ENCODE measurements at regions not wholly inside any gene's neighbourhood (a gene's known extent, or its start where the extent isn't known, plus 50 kb on each side); places are given as distances from the start of the nearest gene placed in this dataset.

DNA sequence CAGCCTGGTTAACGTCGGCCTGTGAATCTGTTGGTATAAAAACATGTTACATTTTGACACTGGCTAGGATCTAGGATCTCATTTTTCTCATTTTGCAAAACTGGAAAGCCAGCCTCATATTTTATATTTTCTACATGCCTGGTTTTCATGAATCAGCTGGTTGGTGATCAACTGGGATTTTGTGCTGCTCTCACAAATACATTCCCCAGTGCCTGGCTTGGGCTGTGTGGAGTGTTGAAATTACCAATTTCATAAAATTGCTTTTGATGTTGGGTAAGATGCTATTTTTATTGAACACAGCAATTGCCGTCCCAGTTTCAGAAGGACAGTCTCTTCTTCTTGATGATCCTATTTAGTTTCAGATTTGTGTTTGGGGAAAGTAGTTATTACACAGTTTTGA, 604.3 kb downstream of the TAFA4 start:
- Histone ChIP-seq H3K9me3 (ENCODE audit: low read depth) (no peaks in the 10 kb centered on the region), H3K27me3 (no peaks in the 10 kb centered on the region), H3K4me3 (no peak overlapping the region), H3K4me1 (ENCODE audit: low read depth) (no peaks in the 10 kb centered on the region), H3K36me3 (no peaks in the 10 kb centered on the region), H3K27ac (no peak overlapping the region)
- DNase-seq (ENCODE audit: low read depth in 1 of 2, low spot score in 1 of 2) = no peak
- TF ChIP-seq CTCF (IDR thresholded peaks at IDR 0.05; ENCODE audit: low read depth, low read length) = no peak

GRCh38 chr3:68315964-68316363, 616.4 kb downstream of the TAFA4 start:
- Histone ChIP-seq H3K27ac (no peak overlapping the region), H3K9me3 (ENCODE audit: low read depth) (no peaks in the 10 kb centered on the region), H3K36me3 (no peaks in the 10 kb centered on the region), H3K4me1 (ENCODE audit: low read depth) (no peaks in the 10 kb centered on the region), H3K4me3 (no peak overlapping the region), H3K27me3 (no peaks in the 10 kb centered on the region)
- no peak for TF ChIP-seq CTCF (IDR thresholded peaks at IDR 0.05; ENCODE audit: low read depth, low read length)
- DNase-seq (ENCODE audit: low read depth in 1 of 2, low spot score in 1 of 2) = no peak

GRCh38 chr3:68315546-68315945, 616.8 kb downstream of the TAFA4 start:
- Histone ChIP-seq H3K27ac (no peak overlapping the region), H3K4me3 (no peak overlapping the region), H3K4me1 (ENCODE audit: low read depth) (no peaks in the 10 kb centered on the region), H3K36me3 (no peaks in the 10 kb centered on the region), H3K9me3 (ENCODE audit: low read depth) (no peaks in the 10 kb centered on the region), H3K27me3 (no peaks in the 10 kb centered on the region)
- DNase-seq (ENCODE audit: low read depth in 1 of 2, low spot score in 1 of 2) = no peak
- no peak for TF ChIP-seq CTCF (IDR thresholded peaks at IDR 0.05; ENCODE audit: low read depth, low read length)

DNA sequence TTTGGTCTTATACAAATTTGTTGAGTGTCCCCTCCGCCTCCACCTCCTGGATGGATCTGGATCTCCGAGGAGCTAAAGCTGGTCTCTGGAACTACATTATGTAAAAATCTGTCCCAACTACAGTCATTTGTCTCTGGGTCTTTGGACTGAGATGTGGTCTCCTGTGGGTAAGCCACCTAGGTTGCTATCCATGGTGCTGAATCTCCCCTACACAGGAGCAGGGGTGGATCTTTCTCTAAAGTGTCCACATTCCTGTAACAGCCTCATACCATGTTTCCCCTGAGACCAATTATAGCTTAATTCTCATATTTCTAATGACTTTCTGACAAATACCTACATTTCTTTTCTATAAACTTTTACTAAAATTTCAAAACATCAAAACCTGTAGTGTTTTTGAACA, 625.8 kb downstream of the TAFA4 start:
- peak in 1 of 2 donors; percentile 90 for DNase-seq (ENCODE audit: low read depth in 1 of 2, low spot score in 1 of 2)
- Histone ChIP-seq H3K4me3 (no peak overlapping the region), H3K36me3 (no peaks in the 10 kb centered on the region), H3K4me1 (ENCODE audit: low read depth) (no peaks in the 10 kb centered on the region), H3K27ac (no peak overlapping the region), H3K9me3 (ENCODE audit: low read depth) (no peaks in the 10 kb centered on the region), H3K27me3 (no peaks in the 10 kb centered on the region)
- TF ChIP-seq CTCF (IDR thresholded peaks at IDR 0.05; ENCODE audit: low read depth, low read length) = no peak

DNA sequence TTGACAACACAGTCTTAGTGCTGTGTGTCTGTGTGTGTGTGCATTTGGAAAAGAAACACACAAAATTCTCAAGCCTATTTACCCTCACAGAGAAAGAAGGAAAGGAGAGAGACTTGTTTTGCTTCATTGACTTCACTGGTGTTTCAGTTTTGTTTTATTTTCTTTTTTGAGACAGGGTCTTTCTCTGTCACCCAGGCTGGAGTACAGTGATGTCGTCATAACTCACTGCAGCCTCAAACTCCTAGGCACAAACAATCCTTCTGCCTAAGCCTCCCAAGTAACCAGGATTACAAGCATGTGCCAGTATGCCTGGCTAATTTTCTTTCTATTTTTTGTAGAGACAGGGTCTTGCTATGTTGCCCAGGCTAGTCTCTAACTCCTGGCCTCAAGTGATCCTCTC, 636.9 kb downstream of the TAFA4 start:
- H3K36me3 ChIP-seq = no peaks in the 10 kb centered on the region
- H3K4me3 ChIP-seq = no peak overlapping the region
- H3K27ac ChIP-seq = no peak overlapping the region
- H3K9me3 ChIP-seq (ENCODE audit: low read depth) = no peaks in the 10 kb centered on the region
- no peaks in the 10 kb centered on the region for H3K4me1 ChIP-seq (ENCODE audit: low read depth)
- TF ChIP-seq CTCF (IDR thresholded peaks at IDR 0.05; ENCODE audit: low read depth, low read length) = no peak
- H3K27me3 ChIP-seq = no peaks in the 10 kb centered on the region
- DNase-seq (ENCODE audit: low read depth in 1 of 2, low spot score in 1 of 2) = no peak

GRCh38 chr3:68290333-68290732, 635.9 kb upstream of the SUCLG2 start:
- H3K27me3 ChIP-seq = no peaks in the 10 kb centered on the region
- no peaks in the 10 kb centered on the region for H3K36me3 ChIP-seq
- no peak overlapping the region for H3K27ac ChIP-seq
- no peaks in the 10 kb centered on the region for H3K9me3 ChIP-seq (ENCODE audit: low read depth)
- no peaks in the 10 kb centered on the region for H3K4me1 ChIP-seq (ENCODE audit: low read depth)
- H3K4me3 ChIP-seq = no peak overlapping the region
- DNase-seq (ENCODE audit: low read depth in 1 of 2, low spot score in 1 of 2) = no peak
- no peak for TF ChIP-seq CTCF (IDR thresholded peaks at IDR 0.05; ENCODE audit: low read depth, low read length)
